Thyroid gland (tissue), 4 donors: ENCODE measurements at regions not wholly inside any gene's neighbourhood (a gene's known extent, or its start where the extent isn't known, plus 50 kb on each side); places are given as distances from the start of the nearest gene placed in this dataset.

ENCODE experiments used
- DNase-seq, 2 donors: peaks; one replicate each; pipeline ENCODE4 v3.0.0-alpha.2; 2019
- H3K27ac ChIP-seq, 3 donors: fragments of 200-600 bp; sonication (generic); 1 replicate in 2 of 3; 2 replicates in 1 of 3; pipeline ENCODE4 v1.5.1; 2016 to 2019; ENCODE audit warnings: mild to moderate bottlenecking in 1 of 3, moderate library complexity in 1 of 3
- H3K27me3 ChIP-seq: fragments of 200-600 bp; sonication (generic); one replicate; pipeline ENCODE4 v1.5.1; 2019
- H3K36me3 ChIP-seq, 2 donors: fragments of 200-600 bp; sonication (generic); one replicate each; pipeline ENCODE4 v1.5.1; 2016 to 2019
- H3K4me1 ChIP-seq, 2 donors: fragments of 200-600 bp; sonication (generic); one replicate each; pipeline ENCODE4 v1.5.1; 2017 to 2019
- H3K4me3 ChIP-seq, 3 donors: fragments of 200-600 bp; sonication (generic); replicated peaks in 1 of 3; 1 replicate in 2 of 3; 2 replicates in 1 of 3; pipeline ENCODE4 v1.5.1; 2016; ENCODE audit warnings: mild to moderate bottlenecking in 1 of 3
- H3K9me3 ChIP-seq: fragments of 200-600 bp; sonication (generic); one replicate; pipeline ENCODE4 v1.5.1; 2017
- POLR2A ChIP-seq, 2 donors: fragments of 450-650 bp; IDR thresholded peaks; one replicate each; pipeline ENCODE4 v1.6.1; 2017; ENCODE audit warnings: antibody characterized with exemption in 2 of 2, mild to moderate bottlenecking in 2 of 2, moderate library complexity in 1 of 2
- WGBS, 2 donors: methylation state at CpG; one replicate each; pipeline ENCODE4 v1.1.5; 2017; 5-methylcytosine and 5-hydroxymethylcytosine counted together
- intact Hi-C: fragments of 100-400 bp; cut with DNase I; formaldehyde crosslinking; loops from one replicate; pipeline ENCODE4 v1.15.1; 2023
- TF ChIP-seq, protein P1 (sequence below), 6 experiments: fragments of 200-600 bp in 3 of 6; fragments of 450-650 bp in 3 of 6; sonication (generic) in 3 of 6; IDR thresholded peaks; one replicate each; pipeline ENCODE4 v1.5.1; 2016 to 2019; ENCODE audit warnings: antibody characterized with exemption in 6 of 6, mild to moderate bottlenecking in 2 of 6, inconsistent platforms in 1 of 6, moderate library complexity in 1 of 6

DNA sequence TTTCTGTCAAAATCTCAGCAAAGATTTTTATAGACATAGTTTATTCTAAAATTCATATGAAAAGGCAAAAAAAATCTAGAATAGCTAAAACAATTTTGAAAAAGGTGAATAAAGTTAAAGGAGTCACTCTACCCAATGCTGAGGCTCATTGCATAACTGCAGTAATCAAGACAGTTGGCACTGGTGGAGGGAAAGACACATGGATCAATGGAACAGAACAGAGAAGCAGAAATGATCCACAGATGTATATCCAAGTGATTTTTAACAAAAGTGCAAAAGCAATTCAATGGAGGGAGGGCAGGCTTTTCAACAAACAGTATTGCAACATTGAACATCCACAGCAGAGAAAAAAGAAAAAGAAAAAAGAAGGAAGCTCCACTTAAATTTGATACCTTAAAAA lies 162.8 kb downstream of the RBM43 start:
- Histone ChIP-seq H3K9me3 (no peaks in the 10 kb centered on the region), H3K36me3 (no peaks in the 10 kb centered on the region), H3K4me3 (no peak overlapping the region), H3K27ac (no peak overlapping the region), H3K4me1 (no peaks in the 10 kb centered on the region), H3K27me3 (no peaks in the 10 kb centered on the region)
- DNase-seq: no peak
- TF ChIP-seq, protein P1, sequence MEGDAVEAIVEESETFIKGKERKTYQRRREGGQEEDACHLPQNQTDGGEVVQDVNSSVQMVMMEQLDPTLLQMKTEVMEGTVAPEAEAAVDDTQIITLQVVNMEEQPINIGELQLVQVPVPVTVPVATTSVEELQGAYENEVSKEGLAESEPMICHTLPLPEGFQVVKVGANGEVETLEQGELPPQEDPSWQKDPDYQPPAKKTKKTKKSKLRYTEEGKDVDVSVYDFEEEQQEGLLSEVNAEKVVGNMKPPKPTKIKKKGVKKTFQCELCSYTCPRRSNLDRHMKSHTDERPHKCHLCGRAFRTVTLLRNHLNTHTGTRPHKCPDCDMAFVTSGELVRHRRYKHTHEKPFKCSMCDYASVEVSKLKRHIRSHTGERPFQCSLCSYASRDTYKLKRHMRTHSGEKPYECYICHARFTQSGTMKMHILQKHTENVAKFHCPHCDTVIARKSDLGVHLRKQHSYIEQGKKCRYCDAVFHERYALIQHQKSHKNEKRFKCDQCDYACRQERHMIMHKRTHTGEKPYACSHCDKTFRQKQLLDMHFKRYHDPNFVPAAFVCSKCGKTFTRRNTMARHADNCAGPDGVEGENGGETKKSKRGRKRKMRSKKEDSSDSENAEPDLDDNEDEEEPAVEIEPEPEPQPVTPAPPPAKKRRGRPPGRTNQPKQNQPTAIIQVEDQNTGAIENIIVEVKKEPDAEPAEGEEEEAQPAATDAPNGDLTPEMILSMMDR (IDR thresholded peaks at IDR 0.05): no peak
- no peak for TF ChIP-seq POLR2A (IDR thresholded peaks at IDR 0.05)
- intact Hi-C loops: no loop called here

DNA sequence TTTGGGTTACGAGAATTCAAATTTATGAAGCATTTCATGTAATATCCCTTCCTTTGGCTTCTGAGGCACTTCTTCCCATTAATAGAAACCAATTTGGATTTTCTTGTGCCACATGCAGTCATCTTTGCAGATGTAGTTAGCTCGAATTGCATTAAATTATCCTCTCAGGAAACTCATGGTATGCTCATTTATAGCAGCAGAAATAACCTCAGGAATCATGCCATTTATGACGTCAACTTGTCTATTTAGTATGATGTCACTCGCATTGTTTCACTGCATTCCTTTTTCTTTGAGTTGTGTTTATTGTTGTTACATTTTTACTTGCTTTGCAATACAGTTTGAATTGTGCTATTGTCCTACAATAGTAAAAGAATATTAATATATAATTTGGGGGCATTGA lies 163.8 kb downstream of the RBM43 start:
- H3K9me3 ChIP-seq: no peaks in the 10 kb centered on the region
- 81 to 88% methylated on average over 4 of the region's 4 CpGs for WGBS, 2 donors
- no peaks in the 10 kb centered on the region for H3K36me3 ChIP-seq
- no peak overlapping the region for H3K27ac ChIP-seq
- intact Hi-C loops: no loop called here
- no peaks in the 10 kb centered on the region for H3K27me3 ChIP-seq
- no peak for DNase-seq
- no peaks in the 10 kb centered on the region for H3K4me1 ChIP-seq
- TF ChIP-seq, protein P1 (IDR thresholded peaks at IDR 0.05): no peak
- TF ChIP-seq POLR2A (IDR thresholded peaks at IDR 0.05): no peak
- H3K4me3 ChIP-seq: no peak overlapping the region

DNA sequence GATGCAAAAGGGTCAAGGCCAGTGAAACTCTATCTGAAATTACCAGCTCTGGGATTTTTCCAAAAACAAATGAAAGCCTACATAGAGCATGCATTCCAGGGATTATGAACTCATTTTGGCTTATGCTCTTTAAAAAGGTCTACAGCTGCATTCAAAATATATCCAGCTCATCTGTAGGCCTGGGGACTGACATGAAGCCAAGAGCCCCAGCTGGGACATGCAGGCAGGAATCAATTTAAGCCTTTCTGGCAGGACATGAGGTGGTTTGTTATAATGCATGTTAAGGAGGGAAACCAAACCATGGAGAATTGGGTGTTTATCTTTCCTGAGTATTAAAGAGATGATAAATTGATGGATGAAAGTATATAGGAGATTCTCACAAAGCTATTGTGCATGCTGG lies 164.5 kb downstream of the RBM43 start:
- Histone ChIP-seq H3K4me3 (no peak overlapping the region), H3K4me1 (no peaks in the 10 kb centered on the region), H3K36me3 (no peaks in the 10 kb centered on the region), H3K27me3 (no peaks in the 10 kb centered on the region), H3K27ac (no peak overlapping the region), H3K9me3 (no peaks in the 10 kb centered on the region)
- intact Hi-C loops: no loop called here
- TF ChIP-seq, protein P1 (IDR thresholded peaks at IDR 0.05): no peak
- no peak for TF ChIP-seq POLR2A (IDR thresholded peaks at IDR 0.05)
- DNase-seq: no peak

DNA sequence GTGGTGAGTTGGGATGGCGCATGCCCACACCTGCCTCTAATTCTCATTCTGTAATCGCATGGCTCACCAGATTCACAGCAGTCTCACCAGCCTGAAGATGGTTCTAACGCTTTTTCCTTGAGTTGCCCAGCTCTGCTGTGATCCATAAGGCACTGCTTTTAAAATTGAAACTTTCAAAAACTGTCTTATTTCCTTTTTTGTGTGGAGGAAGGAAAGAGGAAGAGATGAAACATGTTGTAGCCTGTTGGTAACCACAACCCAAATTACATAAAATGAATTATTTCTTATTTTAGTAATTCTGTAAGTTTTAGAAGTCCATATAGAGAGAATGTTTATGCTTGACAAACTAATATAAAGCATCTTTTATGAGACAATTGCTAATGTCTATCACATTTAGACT lies 165.4 kb downstream of the RBM43 start:
- H3K27me3 ChIP-seq: no peaks in the 10 kb centered on the region
- intact Hi-C loops: no loop called here
- TF ChIP-seq POLR2A (IDR thresholded peaks at IDR 0.05): no peak
- TF ChIP-seq, protein P1 (IDR thresholded peaks at IDR 0.05): no peak

DNA sequence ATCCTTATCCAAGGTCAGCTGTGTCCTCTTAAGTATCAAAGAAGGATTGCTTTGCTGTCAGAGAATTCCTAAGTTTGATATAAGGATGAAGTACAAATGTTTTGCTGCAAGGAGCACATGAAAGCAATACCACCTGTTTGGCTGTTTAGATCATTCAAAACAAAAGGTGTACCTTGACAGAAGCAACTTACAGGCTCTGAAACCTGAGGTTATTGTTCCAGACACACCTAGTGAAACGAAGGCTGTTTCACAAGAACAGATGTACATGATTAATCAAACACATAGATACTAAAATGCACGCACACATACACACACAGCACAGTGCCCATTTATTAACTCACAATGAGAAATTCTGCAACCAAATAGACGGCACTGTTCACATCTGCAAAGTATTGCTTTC lies 166.2 kb downstream of the RBM43 start:
- 49 to 64% methylated on average over 3 of the region's 3 CpGs for WGBS, 2 donors
- Histone ChIP-seq H3K4me1 (no peaks in the 10 kb centered on the region), H3K4me3 (no peak overlapping the region), H3K27me3 (no peaks in the 10 kb centered on the region), H3K36me3 (no peaks in the 10 kb centered on the region), H3K27ac (no peak overlapping the region), H3K9me3 (no peaks in the 10 kb centered on the region)
- no peak for TF ChIP-seq POLR2A (IDR thresholded peaks at IDR 0.05)
- TF ChIP-seq, protein P1 (IDR thresholded peaks at IDR 0.05): no peak
- intact Hi-C loops: no loop called here
- no peak for DNase-seq

More for the DNA sequence above, 165.4 kb downstream of the RBM43 start:
- Histone ChIP-seq H3K27ac (no peak overlapping the region), H3K4me1 (no peaks in the 10 kb centered on the region), H3K4me3 (no peak overlapping the region), H3K36me3 (no peaks in the 10 kb centered on the region), H3K9me3 (no peaks in the 10 kb centered on the region)
- WGBS, 2 donors: 93 to 94% methylated on average over 3 of the region's 3 CpGs
- DNase-seq: no peak
